ENCODE measurements at regions not wholly inside any gene's neighbourhood (a gene's known extent, or its start where the extent isn't known, plus 50 kb on each side); places are given as distances from the start of the nearest gene placed in this dataset.

GRCh38 chr9:38298503-38298902 lies 94.0 kb upstream of the ALDH1B1 start:
- no peak for DNase-seq (ENCODE audit: low spot score)
- no peaks in the 10 kb centered on the region for H3K27me3 ChIP-seq (ENCODE audit: control insufficient read depth in 4 of 4, insufficient read depth in 4 of 4, low read length in 3 of 4)
- 50% methylated on average over 6 of the region's 6 CpGs for WGBS
- H3K4me1 ChIP-seq (ENCODE audit: control insufficient read depth in 4 of 4, insufficient read depth in 4 of 4, low read length in 3 of 4): no peaks in the 10 kb centered on the region
- H3K9ac ChIP-seq (ENCODE audit: low read depth in 1 of 2, low read length in 2 of 2): no peak overlapping the region
- H3K27ac ChIP-seq (ENCODE audit: low read depth in 1 of 2, low read length in 2 of 2): no peak overlapping the region
- no peak overlapping the region for H3K4me3 ChIP-seq (ENCODE audit: low read depth in 1 of 3, low read length in 3 of 3)
- H3K9me3 ChIP-seq (ENCODE audit: control insufficient read depth in 4 of 4, low read length in 3 of 4): no peaks in the 10 kb centered on the region
- no peak for TF ChIP-seq RXRA (IDR thresholded peaks at IDR 0.05)
- TF ChIP-seq ATF3 (IDR thresholded peaks at IDR 0.05): no peak
- no peak for TF ChIP-seq FOXA1 (IDR thresholded peaks at IDR 0.05)
- TF ChIP-seq CTCF (IDR thresholded peaks at IDR 0.05; ENCODE audit: low read depth, low read length, missing input control): no peak
- no peak for TF ChIP-seq ZBTB33 (IDR thresholded peaks at IDR 0.05)
- TF ChIP-seq EGR1 (IDR thresholded peaks at IDR 0.05; ENCODE audit: low read depth in 2 of 2): no peak
- no peak for TF ChIP-seq TAF1 (conservative IDR thresholded peaks at IDR 0.05)
- no peak for TF ChIP-seq NR2F2 (IDR thresholded peaks at IDR 0.05)
- TF ChIP-seq YY1 (IDR thresholded peaks at IDR 0.05): no peak
- TF ChIP-seq HNF4A (conservative IDR thresholded peaks at IDR 0.05): no peak
- no peak for TF ChIP-seq HNF4G (IDR thresholded peaks at IDR 0.05)
- no peak for TF ChIP-seq REST (IDR thresholded peaks at IDR 0.05)
- no peak for TF ChIP-seq FOXA2 (IDR thresholded peaks at IDR 0.05)
- TF ChIP-seq GABPA (IDR thresholded peaks at IDR 0.05 in 1 of 2, conservative IDR thresholded peaks at IDR 0.05 in 1 of 2): no peak
- no peak for TF ChIP-seq JUND (IDR thresholded peaks at IDR 0.05)
- no peak for TF ChIP-seq RAD21 (IDR thresholded peaks at IDR 0.05)
- no peak for TF ChIP-seq SP1 (IDR thresholded peaks at IDR 0.05)
- no peak for TF ChIP-seq MAX (IDR thresholded peaks at IDR 0.05)
- H3K36me3 ChIP-seq (ENCODE audit: control insufficient read depth in 4 of 4, insufficient read depth in 3 of 4, low read depth in 1 of 4, low read length in 3 of 4): no peaks in the 10 kb centered on the region

All from liver (tissue), 8 donors.